ENCODE measurements at regions not wholly inside any gene's neighbourhood (a gene's known extent, or its start where the extent isn't known, plus 50 kb on each side); places are given as distances from the start of the nearest gene placed in this dataset.

GRCh38 chr2:19416083-19416482 lies 57.7 kb upstream of the OSR1 start:
- DNase-seq (ENCODE audit: low read depth): no peak
- Histone ChIP-seq H3K4me3 (ENCODE audit: low read depth, low read length) (no peak overlapping the region), H3K36me3 (ENCODE audit: control insufficient read depth, insufficient read depth, low read length) (no peaks in the 10 kb centered on the region), H3K27me3 (ENCODE audit: control insufficient read depth, insufficient read depth, low read length) (peaks cover 8% of the 10 kb centered on the region; the same call in 1 of the 2 replicates)
- CTCF ChIA-PET: no interaction called here
- POLR2A ChIA-PET: no interaction called here
- TF ChIP-seq, protein P1, sequence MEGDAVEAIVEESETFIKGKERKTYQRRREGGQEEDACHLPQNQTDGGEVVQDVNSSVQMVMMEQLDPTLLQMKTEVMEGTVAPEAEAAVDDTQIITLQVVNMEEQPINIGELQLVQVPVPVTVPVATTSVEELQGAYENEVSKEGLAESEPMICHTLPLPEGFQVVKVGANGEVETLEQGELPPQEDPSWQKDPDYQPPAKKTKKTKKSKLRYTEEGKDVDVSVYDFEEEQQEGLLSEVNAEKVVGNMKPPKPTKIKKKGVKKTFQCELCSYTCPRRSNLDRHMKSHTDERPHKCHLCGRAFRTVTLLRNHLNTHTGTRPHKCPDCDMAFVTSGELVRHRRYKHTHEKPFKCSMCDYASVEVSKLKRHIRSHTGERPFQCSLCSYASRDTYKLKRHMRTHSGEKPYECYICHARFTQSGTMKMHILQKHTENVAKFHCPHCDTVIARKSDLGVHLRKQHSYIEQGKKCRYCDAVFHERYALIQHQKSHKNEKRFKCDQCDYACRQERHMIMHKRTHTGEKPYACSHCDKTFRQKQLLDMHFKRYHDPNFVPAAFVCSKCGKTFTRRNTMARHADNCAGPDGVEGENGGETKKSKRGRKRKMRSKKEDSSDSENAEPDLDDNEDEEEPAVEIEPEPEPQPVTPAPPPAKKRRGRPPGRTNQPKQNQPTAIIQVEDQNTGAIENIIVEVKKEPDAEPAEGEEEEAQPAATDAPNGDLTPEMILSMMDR (IDR thresholded peaks at IDR 0.05; ENCODE audit: insufficient read depth, low read depth, low read length): no peak

DNA sequence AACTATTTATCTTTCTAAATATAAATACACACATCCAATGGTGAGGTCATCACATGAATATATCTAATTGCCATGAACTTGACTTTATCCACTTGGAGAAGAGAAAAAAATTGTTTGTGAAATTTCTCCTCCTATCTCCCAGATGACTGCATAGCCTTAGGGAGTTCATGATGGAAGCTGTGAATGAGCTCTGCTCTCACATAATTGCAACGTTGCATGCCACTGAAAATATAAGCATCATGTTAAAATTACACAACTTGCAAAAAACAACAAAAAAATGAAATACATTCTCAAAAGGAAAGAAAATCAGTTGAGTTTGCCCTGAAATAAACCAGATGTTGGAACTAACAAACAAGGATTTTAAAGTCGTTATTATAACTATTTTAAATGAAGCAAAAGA lies 50.6 kb upstream of the OSR1 start:
- peak; percentile 14 for DNase-seq (ENCODE audit: low read depth)
- Histone ChIP-seq H3K4me3 (ENCODE audit: low read depth, low read length) (no peak overlapping the region), H3K27me3 (ENCODE audit: control insufficient read depth, insufficient read depth, low read length) (peaks cover 3% of the 10 kb centered on the region; the same call in 1 of the 2 replicates), H3K36me3 (ENCODE audit: control insufficient read depth, insufficient read depth, low read length) (no peaks in the 10 kb centered on the region)
- POLR2A ChIA-PET: interaction anchor here (0.8 kb wide), 1 partner anchor 12 kb away, joined by 3 read pairs; no protein-coding TSS in a partner anchor
- TF ChIP-seq, protein P1 (IDR thresholded peaks at IDR 0.05; ENCODE audit: insufficient read depth, low read depth, low read length): no peak
- CTCF ChIA-PET: no interaction called here

DNA sequence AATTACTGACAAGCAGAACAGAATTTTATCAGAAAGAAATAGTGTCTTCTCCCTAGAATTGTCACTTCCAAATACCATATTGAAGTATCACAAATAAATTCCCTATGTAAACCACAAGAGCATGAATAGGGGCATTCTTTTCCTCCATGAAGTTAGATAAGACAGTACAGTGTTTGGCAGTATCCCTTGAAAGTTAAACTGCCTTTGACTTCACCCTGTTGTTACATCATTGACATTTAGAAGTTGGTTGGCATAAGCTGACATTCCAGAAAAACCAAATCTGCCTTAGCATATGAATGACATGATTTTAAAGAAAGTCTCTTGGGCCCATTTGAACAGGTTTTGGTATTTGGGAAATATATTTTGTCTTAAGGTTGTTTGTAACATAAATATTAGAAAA lies 50.2 kb upstream of the OSR1 start:
- ChIA-PET POLR2A (interaction anchor here (0.8 kb wide), 1 partner anchor 13 kb away, joined by 3 read pairs; no protein-coding TSS in a partner anchor), CTCF (no interaction called here)
- Histone ChIP-seq H3K36me3 (ENCODE audit: control insufficient read depth, insufficient read depth, low read length) (no peaks in the 10 kb centered on the region), H3K27me3 (ENCODE audit: control insufficient read depth, insufficient read depth, low read length) (peaks cover 5% of the 10 kb centered on the region), H3K4me3 (ENCODE audit: low read depth, low read length) (no peak overlapping the region)
- TF ChIP-seq, protein P1 (IDR thresholded peaks at IDR 0.05; ENCODE audit: insufficient read depth, low read depth, low read length): no peak
- DNase-seq (ENCODE audit: low read depth): no peak
